Liver (tissue), 3 donors: ENCODE measurements at regions not wholly inside any gene's neighbourhood (a gene's known extent, or its start where the extent isn't known, plus 50 kb on each side); places are given as distances from the start of the nearest gene placed in this dataset.

ENCODE experiments used
- EGR1 ChIP-seq, 2 donors: IDR thresholded peaks; 2 replicates each; pipeline ENCODE4 v1.6.1; 2016 to 2018; ENCODE audit warnings: antibody characterized with exemption in 2 of 2, low read depth in 2 of 2
- GABPA ChIP-seq, 2 donors: IDR thresholded peaks in 1 of 2; conservative IDR thresholded peaks in 1 of 2; 2 replicates each; pipeline ENCODE4 v1.6.1; 2016; ENCODE audit warnings: antibody characterized with exemption in 2 of 2, mild to moderate bottlenecking in 1 of 2, moderate library complexity in 1 of 2
- JUND ChIP-seq, 2 donors: IDR thresholded peaks; 2 replicates each; pipeline ENCODE4 v1.6.1; 2016; ENCODE audit warnings: antibody characterized with exemption in 2 of 2
- RAD21 ChIP-seq, 2 donors: IDR thresholded peaks; 2 replicates each; pipeline ENCODE4 v1.6.1; 2016; ENCODE audit warnings: antibody characterized with exemption in 2 of 2, mild to moderate bottlenecking in 2 of 2
- TAF1 ChIP-seq: conservative IDR thresholded peaks from 2 replicates; pipeline ENCODE4 v1.6.1; 2016; ENCODE audit warnings: antibody characterized with exemption, mild to moderate bottlenecking
- YY1 ChIP-seq: IDR thresholded peaks from 2 replicates; pipeline ENCODE4 v1.6.1; 2016; ENCODE audit warnings: antibody characterized with exemption, mild to moderate bottlenecking
- TF ChIP-seq, protein P1 (sequence below): fragments of 150-350 bp; IDR thresholded peaks from 2 replicates; pipeline ENCODE4 v1.5.1; 2017; ENCODE audit warnings: improper control_type of control experiment, low read depth, low read length; ENCODE audit not compliant: missing input control
- TF ChIP-seq, protein P2 (sequence below): IDR thresholded peaks from 2 replicates; pipeline ENCODE4 v1.6.1; 2016; ENCODE audit warnings: antibody characterized with exemption
- donor health status: healthy.
- donor health status: healthy.

GRCh38 chr15:25509703-25510102 lies 70.9 kb upstream of the UBE3A start:
- TF ChIP-seq, protein P1, sequence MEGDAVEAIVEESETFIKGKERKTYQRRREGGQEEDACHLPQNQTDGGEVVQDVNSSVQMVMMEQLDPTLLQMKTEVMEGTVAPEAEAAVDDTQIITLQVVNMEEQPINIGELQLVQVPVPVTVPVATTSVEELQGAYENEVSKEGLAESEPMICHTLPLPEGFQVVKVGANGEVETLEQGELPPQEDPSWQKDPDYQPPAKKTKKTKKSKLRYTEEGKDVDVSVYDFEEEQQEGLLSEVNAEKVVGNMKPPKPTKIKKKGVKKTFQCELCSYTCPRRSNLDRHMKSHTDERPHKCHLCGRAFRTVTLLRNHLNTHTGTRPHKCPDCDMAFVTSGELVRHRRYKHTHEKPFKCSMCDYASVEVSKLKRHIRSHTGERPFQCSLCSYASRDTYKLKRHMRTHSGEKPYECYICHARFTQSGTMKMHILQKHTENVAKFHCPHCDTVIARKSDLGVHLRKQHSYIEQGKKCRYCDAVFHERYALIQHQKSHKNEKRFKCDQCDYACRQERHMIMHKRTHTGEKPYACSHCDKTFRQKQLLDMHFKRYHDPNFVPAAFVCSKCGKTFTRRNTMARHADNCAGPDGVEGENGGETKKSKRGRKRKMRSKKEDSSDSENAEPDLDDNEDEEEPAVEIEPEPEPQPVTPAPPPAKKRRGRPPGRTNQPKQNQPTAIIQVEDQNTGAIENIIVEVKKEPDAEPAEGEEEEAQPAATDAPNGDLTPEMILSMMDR, result no peak
- TF ChIP-seq YY1, result no peak
- TF ChIP-seq RAD21 (IDR thresholded peaks at IDR 0.05), result no peak
- no peak for TF ChIP-seq TAF1
- TF ChIP-seq JUND (IDR thresholded peaks at IDR 0.05), result no peak
- TF ChIP-seq, protein P2, sequence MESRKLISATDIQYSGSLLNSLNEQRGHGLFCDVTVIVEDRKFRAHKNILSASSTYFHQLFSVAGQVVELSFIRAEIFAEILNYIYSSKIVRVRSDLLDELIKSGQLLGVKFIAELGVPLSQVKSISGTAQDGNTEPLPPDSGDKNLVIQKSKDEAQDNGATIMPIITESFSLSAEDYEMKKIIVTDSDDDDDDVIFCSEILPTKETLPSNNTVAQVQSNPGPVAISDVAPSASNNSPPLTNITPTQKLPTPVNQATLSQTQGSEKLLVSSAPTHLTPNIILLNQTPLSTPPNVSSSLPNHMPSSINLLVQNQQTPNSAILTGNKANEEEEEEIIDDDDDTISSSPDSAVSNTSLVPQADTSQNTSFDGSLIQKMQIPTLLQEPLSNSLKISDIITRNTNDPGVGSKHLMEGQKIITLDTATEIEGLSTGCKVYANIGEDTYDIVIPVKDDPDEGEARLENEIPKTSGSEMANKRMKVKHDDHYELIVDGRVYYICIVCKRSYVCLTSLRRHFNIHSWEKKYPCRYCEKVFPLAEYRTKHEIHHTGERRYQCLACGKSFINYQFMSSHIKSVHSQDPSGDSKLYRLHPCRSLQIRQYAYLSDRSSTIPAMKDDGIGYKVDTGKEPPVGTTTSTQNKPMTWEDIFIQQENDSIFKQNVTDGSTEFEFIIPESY, result no peak
- no peak for TF ChIP-seq EGR1 (IDR thresholded peaks at IDR 0.05; ENCODE audit: low read depth in 2 of 2)
- no peak for TF ChIP-seq GABPA (IDR thresholded peaks at IDR 0.05 in 1 of 2, conservative IDR thresholded peaks at IDR 0.05 in 1 of 2)
